IPS DF 4.7 (cell line): ENCODE measurements at regions not wholly inside any gene's neighbourhood (a gene's known extent, or its start where the extent isn't known, plus 50 kb on each side); places are given as distances from the start of the nearest gene placed in this dataset.
"Not testable (repeated sequence)": the region's sequence is repeated elsewhere in the genome, so short reads cannot be mapped to it uniquely, and the experiment has no call there.

Source experiments
- DNase-seq: peaks from one replicate; pipeline ENCODE4 v3.0.0-alpha.2; 2013; ENCODE audit warnings: low spot score; ENCODE audit errors: extremely low read depth

DNA sequence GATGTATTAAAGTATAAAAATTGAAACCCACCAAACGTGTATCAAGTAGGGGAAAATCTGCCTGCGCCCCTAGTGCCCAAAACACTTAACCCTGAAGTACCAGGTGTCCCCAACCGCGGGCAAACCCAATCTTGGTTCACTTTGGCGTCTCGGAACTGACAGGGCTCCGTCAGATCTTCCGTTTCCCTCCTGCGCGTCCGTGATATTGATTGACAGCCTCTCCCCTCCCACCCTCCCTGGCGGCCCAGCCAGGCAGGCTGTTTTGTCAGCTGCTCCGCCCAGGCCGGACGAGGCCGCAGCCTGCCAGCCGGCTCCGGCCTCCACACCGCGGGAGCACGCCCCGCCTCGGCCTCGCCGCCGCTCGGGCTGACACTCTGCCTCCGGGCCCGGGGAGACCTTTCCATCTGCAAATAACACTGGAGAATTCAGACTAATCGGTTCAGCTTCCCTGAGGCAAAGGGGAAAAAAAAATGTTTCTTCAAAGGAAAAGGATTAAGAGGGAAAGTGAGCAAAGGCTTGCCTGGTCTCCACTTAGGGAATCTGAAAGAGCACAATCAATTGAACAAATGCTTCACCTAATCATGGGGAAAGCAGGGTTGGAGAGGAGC lies 234.9 kb upstream of the MCHR2 start:
- no peak for DNase-seq

DNA sequence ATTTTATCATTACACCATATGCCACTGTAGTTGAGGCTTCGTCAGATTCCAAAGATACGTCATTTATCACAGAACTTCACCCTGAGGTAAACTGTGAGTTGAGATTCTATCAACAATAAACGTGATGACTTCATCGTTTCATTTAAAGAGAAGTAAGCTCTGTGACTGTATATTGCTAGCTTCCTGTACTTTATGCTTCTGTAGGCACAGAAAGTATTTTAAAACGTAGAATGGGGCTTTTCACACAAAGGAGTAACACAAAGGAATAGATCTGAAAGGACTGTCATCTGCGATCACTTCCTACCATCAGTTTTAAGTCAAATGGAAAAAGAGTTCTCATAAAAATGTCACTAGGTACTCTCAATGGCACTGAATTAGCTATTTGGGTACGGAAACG lies 234.4 kb upstream of the MCHR2 start:
- no peak for DNase-seq

DNA sequence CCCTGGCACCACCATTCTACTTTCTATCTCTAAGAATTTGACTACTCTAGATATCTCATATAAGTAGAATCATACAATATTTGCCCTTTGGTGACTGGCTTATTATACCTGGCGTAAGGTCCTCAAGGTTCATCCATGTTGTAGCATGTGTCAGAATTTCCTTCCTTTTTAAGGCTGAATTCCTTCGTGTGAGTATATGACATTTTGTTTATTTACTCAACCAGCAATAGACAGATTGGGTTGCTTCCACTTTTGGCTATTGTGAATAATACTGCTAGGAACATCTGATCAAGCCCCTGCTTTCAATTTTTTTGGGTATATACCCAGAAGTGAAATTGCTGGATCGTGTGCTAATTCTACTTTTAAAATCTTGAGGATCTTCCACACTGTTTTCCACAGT lies 232.8 kb upstream of the MCHR2 start:
- DNase-seq, result no peak

DNA sequence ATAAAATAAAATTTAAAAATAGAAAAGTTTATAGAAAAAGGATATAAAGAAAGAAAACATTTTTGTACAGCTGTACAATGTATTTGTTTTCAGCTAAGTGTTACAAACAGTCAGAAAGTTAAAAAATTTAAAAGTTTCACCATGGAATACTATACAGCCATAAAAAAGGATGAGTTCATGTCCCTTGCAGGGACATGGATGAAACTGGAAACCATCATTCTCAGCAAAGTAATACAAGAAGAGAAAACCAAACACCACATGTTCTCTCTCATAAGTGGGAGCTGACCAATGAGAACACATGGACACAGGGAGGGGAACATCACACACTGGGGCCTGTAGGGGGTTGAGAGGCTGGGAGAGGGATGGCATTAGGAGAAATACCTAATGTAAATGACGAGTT lies 229.9 kb upstream of the MCHR2 start:
- DNase-seq, result not testable (repeated sequence)

DNA sequence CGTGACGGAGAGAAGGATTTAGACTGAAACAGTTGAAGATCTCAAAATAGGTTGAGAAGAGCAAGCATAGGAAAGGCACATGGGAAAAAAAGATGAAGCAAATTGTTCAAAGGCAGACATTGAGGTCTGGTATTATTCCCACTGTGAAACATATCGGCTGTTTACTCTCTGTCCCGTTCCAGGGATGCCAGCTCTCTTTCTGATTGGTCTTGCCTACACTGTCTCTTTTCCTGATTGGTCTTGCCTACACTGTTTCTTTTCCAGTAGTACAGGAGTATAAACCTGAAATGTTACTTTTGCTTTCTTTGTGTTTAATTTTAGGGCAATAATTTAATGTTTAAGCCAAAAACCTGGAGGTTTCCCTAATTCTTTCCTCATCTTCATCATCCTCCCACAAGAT lies 226.5 kb upstream of the MCHR2 start:
- DNase-seq, result no peak

GRCh38 chr6:100217225-100218012 lies 223.4 kb upstream of the MCHR2 start:
- DNase-seq, result no peak

DNA sequence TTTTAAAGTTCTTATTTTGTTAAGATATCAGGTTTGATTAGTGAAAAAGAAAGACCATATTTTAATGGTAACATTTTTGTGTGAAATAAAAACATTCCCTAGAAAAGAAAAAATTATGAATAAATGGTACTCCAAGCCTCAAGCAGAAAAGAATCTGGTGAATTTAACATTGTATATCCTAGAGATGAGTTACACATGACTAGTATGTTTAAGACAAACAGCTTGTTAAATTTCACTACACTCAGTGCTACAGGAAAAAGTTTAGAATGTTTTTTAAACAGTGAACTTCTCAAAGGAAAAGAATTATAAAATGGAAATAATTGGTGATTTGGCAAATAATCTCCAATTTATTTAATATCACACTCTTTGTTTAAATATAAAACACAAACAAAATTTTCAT lies 222.7 kb upstream of the MCHR2 start:
- DNase-seq, result no peak

- DNase-seq, result no peak
Measured at GRCh38 chr6:100212131-100212530, 218.1 kb upstream of the MCHR2 start.

DNA sequence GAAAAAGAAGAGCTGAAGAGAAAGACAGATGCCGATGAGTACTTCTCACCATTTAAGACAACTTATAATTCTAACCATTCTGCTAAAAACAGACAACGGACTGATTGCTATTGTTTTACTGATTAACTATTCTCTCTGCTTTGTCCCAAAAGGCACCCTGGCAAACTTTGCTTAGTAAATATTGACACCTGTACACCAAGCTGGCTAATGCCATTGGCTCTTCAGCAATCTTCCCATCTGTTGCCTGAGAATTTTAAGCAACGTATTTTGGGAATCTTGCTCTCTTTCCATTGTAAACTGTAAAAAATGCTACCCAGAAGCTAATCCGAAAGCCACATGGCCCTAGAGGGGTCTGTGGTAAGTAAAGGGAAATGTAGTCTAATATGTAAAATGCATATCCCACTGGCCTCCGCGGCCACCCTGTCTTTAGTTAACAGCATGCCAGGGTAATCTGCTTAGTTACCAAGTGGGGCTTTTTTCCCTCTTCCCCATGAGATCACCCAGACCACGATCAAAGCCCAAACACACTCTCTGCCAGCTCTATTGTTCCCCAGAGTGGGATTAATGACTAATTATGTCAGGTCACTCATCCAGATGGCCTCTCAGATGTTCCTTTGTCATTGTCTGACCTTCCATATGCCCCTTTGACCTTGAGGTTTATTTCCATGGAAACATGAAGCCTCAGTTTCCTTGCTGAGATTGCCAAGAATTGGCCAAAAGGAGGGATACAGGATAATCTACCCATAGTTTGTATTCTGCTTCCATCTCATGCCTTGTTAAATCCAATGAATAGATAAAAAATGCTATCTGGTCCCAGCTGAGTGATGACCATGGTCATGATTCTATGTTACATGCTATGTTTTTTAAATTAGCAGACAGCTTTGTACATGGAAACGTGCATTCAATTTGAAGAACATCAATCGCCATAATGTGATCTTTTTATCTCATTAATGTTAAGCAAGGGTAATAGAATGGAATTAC lies 216.4 kb upstream of the MCHR2 start:
- no peak for DNase-seq

DNA sequence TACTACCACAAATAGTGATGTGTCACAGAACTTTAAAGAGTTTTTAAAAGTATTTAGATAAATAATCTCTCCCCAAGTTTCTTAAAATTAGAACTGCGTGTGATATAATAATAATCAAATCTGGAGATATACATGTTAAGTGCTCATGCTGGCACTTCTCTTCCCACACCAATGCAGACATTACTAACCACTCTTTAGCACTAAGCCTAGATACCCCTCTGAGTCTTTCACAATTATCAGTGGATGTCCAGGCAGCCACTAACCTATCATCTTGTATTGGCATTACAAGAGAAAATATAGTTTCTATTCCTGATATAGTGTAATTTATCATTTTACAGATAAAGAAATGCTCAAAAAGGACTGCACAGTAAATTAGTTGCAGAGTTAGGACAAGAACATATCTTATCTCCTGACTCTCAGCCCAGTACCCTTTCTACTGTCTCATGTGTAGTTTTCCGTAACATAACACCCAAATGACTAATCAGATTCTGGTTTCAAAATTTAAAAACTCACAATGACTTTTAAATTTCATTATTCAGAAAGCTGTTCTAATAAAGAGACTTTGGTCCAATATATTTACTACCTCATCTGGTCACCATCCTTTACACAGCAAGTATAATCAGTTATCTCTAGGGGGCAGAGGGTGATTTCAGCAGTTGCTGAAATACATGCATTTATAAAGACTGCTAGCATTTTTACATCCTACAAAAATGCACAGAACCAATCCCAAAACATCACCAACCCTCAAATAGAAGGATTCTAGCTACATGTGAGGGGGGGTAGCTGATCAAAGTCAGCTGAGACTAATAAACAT lies 215.5 kb upstream of the MCHR2 start:
- DNase-seq, result no peak

GRCh38 chr6:100203400-100203799 lies 209.4 kb upstream of the MCHR2 start:
- DNase-seq, result no peak

DNA sequence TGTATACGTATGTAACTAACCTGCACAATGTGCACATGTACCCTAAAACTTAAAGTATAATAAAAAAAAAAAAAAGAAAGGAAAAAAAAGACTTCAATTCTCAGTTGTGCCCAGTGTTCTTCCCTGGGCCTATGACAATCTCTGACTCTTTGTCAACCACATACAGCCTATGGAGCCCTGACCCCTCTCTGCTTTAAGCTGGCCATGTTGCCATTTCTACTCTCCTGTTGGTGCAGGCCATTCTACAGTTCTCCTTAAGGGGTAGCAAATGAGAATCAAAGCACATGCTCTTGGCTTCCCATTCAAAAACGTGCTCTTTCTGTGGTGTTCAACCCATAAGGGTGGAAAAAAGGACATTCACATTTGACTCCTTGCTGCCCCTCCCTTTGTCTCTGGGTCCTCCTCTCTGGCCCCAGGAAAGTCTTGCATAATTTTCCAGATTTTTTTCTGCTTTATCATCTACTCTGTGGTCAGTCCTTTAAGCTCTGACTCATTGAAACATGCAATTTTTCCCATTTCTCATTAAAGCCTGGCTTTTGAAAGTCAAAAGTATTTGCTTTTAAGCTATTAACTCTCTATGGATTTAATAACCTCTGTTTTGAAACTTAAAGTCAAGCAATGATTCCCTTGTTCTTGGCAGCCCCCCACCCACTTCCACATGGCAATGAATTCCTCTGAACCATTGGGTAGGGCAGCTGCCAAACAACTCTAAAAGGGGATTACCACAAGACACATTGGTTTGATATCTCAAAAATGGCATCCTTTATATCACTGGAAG lies 208.6 kb upstream of the MCHR2 start:
- no peak for DNase-seq

DNA sequence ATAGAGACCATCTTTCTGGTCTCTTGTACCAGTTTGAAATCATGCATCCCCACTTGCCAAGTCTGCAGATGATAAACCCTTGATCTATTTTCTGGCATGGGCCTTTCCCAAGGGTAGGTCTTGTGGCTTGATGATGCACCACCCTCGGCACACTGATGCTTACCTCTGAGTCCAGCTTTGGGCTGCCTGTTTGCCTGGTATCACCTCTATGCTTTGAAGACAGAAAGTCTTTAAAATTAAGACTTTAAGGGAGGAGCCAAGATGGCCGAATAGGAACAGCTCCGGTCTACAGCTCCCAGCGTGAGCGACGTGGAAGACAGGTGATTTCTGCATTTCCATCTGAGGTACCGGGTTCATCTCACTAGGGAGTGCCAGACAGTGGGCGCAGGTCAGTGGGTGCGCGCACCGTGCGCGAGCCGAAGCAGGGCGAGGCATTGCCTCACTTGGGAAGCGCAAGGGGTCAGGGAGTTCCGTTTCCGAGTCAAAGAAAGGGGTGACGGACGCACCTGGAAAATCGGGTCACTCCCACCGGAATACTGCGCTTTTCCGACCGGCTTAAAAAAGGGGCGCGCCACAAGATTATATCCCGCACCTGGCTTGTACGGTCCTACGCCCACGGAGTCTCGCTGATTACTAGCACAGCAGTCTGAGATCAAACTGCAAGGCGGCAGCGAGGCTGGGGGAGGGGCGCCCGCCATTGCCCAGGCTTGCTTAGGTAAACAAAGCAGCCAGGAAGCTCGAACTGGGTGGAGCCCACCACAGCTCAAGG lies 202.4 kb upstream of the MCHR2 start:
- not testable (repeated sequence) for DNase-seq

DNA sequence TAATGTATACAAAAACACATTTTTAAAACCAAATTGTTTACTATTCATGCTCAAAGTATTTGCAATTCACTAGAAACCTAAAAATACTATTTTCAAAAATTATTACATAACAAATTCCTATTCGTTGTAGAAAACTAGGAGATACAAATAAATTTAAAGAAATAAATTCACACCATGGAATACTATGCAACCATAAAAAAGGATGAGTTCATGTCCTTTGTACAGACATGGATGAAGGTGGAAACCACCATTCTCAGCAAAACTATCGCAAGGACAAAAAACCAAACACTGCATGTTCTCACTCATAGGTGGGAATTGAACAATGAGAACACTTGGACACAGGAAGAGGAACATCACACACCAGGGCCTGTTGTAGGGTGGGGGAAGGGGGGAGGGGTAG lies 201.2 kb upstream of the MCHR2 start:
- not testable (repeated sequence) for DNase-seq

GRCh38 chr6:100194535-100194934 lies 200.5 kb upstream of the MCHR2 start:
- no peak for DNase-seq

- no peak for DNase-seq
Measured at GRCh38 chr6:100188754-100189153, 194.7 kb upstream of the MCHR2 start.

DNA sequence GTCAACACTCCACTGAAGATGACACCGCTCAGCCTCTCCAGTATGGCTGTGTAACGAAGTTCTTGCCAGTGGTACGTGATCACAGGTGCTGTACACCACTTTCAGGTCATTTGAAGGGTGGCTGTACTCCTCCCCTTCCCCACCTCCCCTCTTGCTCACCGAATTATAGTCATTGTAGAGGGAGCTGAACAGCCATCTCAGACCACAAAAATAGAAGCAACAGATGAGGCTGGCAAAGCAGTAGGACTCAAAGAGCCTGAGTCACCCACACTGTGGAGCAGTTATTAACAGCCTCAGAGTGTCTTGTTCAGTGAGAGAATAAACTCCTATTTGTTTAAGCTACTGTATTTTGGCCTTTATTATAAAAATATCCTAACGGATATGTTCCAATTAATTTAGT lies 192.5 kb upstream of the MCHR2 start:
- DNase-seq, result no peak

DNA sequence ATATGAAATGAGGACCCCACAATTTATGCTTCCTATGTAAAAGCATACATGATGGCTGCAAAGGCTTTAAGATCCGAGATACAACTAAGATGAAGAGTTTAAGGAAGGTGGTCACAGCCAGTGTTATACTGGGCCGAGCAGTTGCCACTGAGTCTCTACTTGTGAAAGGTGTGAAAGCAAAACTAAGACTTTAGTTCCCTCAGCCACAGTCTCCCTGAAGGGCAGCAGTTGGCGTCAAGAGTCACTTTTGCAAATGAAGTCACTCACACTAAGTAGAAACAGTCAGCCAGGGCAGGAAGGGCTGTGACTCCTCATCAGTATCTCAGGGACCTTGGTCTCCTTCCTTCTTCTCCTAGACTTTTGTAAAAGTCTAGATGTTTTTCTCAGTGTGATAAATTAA lies 191.6 kb upstream of the MCHR2 start:
- no peak for DNase-seq

GRCh38 chr6:100184473-100184872 lies 190.4 kb upstream of the MCHR2 start:
- no peak for DNase-seq

DNA sequence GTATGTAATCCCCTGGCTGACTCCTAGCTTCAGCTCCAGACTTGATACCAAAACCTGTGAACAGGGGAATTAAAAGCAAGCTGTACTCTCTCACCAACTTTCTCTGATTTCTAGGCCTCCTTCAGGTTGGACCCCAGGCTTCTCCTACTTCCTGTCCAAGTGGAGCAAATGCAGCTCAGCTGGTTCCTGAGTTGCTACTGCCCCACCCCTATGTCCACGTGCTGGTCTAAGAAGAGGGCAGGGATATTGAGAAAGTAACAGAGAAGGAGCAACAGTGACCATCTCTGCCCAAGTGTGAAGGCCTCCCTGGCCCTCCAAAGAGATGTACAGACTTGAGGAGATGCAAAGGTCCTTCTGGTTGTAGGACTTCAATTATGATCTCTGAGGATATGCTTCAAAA lies 188.3 kb upstream of the MCHR2 start:
- no peak for DNase-seq
